GM21576 (cell line): ENCODE measurements at regions not wholly inside any gene's neighbourhood (a gene's known extent, or its start where the extent isn't known, plus 50 kb on each side); places are given as distances from the start of the nearest gene placed in this dataset.
"Not testable (repeated sequence)": the region's sequence is repeated elsewhere in the genome, so short reads cannot be mapped to it uniquely, and the experiment has no call there.

Experiments used
- ATAC-seq: cut with Tn5 transposase; IDR thresholded peaks from one replicate; pipeline ENCODE4 v1.9.1; 2021; ENCODE audit warnings: mild to moderate bottlenecking, moderate library complexity; ENCODE audit not compliant: unreplicated experiment

DNA sequence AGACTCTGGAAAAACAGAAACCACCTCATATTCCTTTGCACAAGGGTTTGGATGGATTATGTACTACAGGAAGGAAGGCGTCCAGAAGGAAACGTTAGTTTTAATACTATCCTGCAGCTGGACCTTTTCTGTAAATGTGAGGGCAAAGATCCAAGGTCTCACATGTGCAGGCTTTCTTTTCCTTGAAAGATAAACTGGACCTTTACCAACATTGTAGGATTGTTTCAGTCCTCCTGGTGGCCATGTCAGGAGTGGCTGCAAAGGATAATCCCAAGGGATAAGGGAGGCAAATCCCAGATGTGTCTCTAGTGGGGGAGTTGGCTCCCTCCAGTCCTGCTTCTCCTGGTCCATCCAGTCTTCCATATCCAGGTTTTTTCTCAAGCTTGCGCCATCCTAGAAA is 397.5 kb downstream of the HTR1A start:
- no peak for ATAC-seq

DNA sequence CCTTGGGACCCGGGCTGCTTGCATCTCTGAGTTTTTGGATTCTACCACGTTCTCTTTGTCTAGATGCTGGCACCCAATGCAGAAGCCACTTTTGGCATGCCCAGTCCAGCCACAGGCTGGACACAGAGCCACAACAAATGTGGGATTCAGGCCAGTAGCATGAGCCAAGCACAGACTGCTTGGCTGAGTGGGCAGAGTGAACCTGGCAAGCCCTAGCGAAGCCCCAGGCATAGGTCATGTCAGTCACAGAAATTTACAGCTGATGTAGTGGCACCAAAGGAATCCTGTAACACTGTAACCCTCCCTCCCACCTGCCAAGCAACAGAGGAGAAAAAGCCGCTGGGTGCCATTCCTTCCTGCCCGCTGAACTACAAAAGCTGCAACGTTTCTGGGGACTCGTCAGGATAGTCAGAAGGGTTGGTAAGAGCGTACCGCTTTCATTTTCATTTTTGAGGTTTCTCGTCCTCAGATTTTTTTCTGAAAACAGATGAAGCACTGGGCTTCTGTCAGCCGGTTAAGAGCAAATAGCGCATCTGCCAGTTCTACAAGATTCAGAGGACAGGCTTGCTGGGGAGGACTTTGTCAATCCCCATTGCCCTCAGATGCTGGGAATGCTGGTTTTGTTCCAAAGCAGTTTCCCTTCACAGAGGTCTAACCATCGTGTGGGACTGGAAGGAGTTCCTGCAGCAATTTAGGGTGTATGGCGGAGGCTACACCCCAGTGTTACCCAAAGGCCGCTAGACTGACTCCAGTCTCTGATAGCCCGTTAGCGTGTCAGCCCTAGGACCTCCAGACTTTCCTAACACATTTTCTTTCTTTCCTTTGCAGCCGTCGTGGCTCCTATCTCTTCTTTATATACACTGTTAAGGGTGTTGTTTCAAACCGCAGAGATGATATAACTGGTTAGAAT is 399.0 kb downstream of the HTR1A start:
- ATAC-seq = no peak

DNA sequence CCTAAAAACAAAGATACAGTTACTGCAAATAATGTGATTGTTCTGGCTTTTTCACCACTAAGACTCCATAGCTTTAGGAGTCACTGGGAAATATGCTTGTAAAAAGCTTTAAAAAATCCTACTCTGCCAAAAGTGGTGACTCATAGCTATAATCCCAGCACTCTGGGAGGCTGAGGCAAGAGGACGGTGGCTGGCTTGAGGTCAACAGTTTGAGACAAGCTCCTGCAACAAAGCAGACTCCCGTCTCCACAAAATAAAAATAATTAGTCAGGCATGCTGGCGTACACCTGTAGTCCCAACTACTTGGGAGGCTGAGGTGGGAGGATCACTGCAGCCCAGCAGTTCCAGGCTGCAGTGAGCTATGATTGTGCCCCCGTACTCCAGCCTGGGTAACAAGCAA is 406.4 kb downstream of the HTR1A start:
- no peak for ATAC-seq

DNA sequence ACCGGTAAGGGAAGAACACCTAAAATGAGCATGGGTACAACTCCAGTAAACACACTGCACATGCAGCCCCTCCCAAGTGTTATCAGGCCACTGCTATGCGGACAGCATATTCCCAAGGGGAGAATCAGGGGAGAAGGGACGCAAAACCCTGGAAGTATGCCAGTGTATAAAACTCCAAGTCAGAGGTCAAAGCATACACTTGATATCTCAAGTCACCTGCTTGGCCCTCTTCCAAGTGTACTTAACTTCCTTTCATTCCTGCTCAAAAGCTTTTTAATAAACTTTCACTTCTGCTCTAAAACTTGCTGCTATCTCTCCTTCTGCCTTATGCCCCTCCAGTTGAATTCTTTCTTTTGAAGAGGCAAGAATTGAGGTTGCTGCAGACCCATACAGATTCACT is 408.1 kb downstream of the HTR1A start:
- no peak for ATAC-seq

DNA sequence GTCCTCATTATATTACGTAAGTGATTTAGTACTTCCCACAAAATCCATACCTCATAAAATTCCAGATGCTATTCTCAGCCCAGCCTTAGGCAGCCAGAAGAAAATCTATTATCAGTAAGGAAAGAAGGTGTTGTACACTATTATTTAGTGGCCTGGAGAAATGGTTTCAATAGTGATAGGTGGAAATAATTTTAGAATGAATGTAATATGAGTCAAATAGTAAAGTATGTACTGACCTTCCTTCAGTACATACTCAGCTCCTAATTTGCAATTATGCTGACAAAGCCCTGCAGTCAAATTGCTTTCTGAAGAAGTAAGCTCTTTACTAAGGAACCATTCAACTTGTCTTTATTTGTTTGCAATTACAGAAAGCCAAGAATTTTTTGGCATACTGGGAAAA is 409.2 kb downstream of the HTR1A start:
- ATAC-seq = no peak

DNA sequence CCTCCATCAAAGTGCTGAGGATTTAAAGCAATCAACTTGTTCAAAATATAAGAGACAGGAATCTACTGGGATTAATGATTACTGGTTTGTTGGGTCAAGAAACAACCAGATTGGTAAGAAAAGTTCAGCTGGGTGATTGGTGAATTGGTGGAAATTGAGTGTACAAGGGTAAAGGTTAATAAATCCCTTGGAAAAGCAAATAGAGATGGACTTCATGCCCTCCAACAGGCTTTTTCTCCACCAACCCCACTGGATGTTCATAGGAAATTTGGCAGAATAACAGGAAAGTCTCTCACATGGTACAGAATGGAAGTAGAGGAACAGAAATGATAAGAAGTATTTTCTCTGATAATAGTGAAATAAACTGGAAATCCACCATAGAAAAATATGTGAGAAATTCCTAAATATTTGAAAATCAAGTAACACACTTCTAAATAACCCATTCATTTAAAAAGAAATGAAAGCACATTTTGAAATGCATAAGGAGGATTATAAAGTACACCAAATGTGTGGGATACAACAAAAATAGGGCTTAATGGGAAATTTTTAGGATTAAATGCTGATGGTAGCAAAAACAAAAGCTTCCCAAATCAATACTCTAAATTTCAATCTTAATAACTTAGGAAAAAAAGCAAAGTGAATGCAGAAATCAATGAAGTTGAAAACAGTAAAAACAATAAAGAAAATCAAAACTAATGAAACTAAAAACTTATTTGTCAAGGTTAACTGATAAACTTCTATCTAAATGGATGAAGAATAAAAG is 426.2 kb downstream of the HTR1A start:
- ATAC-seq = no peak

DNA sequence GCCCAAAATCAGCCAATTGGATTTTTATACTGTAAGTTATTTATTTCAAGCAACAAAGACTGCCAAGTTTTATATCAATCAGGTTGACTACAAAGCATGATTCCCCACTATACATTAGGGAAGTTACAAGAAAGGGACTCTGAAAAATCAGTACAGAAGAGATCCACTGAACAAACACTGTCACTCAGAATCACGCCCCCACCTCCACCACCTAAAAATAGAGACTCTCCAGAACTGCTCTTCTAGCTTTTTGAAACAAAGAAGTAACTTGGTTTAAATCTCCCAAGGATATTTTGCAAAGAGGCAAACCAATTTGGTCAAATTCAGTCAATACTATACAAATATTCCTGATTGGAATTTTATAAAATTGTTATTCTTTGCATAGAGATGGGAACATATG is 438.0 kb downstream of the HTR1A start:
- ATAC-seq = no peak

DNA sequence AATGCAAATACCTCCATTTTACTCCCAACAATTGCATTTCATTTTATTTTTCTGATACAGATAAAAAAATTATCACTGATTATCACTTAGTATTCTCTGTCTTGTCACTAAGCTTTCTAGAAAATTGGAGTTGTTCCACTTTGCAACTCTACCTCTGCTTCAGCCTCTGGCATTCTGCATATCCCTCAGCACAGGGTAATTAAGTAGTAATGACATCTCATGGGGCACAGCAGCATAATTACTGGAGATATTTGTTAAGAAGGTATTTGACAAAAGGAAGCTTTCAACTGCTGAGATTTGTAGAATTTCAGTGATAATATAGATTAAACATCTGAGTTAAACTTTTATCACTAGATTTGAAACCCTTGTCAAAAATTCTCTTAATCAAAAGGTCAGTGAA is 446.2 kb downstream of the HTR1A start:
- ATAC-seq = no peak

DNA sequence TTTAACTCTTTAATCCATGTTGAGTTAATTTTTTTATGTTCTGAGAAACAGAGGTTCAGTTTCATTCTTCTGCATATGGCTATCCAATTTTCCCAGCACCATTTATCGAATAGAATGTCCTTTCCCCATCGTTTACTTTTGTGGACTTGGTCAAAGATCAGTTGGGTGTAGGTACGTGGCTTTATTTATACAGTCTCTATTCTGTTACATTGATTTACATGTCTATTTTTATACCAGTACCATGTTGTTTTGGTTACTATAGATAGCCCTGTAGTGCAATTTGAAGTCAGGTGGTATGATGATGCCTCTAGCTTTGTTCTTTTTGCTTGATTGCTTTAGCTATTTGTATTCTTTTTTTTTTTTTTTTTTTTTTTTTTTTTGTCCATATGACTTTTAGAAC is 462.0 kb downstream of the HTR1A start:
- ATAC-seq = no peak

DNA sequence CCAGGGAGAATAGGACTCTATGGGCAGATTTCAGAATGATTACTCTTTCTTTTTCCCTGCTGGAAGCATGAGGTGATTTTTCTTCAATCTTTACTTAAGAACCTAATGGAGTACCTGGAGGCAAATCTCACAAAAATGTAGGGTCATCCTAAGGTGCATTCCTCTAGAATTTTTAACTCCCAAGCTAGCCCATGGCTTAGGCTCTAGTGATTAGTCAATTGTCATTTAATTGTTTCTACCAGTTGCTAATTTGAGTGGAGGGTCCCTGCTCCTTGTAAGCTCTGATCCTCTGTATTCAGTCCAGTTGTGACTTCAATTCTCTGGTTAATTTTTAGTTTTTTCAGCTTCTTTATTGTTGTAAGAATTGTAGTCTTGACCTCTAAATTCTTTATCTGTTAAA is 467.0 kb downstream of the HTR1A start:
- no peak for ATAC-seq

DNA sequence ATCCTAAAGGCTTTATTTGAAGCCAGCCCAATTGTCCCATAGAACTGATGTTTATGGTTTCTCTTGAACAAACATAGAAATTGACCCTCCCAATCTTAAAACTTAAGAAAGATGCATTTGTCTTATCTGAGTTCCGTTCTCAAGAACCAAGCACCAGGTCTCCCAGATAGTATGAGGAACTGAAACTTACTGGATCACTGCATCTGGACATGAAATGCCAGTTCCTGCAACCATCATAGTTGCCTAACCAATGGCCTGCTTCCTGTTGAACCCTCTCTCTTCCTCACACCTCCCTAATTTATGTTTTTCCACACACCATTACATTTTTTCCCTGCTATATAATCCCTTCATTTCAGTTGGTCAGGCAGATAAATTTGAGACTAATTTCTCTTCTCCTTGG is 478.9 kb downstream of the HTR1A start:
- ATAC-seq = no peak

DNA sequence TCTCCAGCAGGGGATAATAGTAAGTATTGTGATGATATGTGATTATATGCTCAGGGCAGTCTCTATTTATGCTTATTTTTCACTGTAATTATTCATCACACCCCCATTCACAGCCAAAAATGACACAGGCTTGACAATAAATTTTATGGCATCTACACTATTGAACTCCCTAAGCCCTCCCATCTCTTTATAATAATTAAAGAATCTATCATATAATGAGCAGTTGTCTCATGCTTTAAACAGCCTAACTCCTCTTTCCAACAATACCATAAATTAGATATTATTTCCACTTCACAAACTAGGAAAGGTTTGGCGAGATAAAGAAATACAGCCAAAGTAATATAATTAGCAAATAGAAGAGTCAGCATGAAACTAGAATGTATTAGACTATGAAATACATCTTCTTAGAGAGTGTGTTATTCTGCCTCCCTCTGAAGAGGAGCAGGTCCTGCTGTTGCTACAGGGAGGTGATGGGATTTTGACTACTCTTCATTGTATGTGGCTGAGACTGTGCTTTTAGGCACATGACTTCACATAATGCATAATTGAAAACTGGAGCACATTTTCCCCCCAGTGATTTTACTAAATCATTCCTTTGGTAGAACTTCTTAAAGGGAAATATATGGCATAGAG is 488.8 kb downstream of the HTR1A start:
- no peak for ATAC-seq

DNA sequence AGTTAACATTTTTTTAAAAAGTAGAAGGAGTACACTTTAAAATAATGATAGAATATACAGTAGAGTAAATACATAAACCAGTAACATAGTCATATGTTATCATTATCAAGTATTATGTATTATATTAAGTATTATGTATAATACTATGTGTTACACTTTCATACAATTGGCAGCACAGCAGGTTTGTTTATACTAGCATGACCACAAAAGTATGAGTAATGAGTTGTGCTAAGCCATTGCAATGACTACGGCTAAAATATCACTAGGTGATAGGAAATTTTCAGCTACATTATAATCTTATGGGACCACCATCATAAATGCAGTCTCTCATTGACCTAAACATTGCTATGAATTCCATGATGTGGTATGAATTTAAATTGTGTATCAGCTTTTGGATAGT is 506.0 kb downstream of the HTR1A start:
- no peak for ATAC-seq

DNA sequence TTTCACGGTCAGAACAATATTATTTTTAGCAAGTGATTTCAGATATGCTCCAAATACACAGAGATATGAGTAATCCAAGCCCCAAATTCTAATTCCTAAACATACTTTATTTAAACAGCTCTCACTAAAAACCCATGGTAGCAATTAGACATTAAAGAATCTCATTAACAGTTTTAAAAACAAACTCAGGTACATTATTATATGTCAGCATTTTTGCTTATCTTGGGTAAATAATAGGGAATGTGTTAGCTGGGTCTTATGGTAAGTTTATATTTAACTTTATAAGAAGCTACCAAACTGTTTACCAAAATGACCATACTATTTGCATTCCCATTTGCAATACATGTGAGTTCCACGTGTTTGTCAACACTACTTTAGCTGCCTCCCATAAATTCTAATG is 511.1 kb downstream of the HTR1A start:
- ATAC-seq = no peak

DNA sequence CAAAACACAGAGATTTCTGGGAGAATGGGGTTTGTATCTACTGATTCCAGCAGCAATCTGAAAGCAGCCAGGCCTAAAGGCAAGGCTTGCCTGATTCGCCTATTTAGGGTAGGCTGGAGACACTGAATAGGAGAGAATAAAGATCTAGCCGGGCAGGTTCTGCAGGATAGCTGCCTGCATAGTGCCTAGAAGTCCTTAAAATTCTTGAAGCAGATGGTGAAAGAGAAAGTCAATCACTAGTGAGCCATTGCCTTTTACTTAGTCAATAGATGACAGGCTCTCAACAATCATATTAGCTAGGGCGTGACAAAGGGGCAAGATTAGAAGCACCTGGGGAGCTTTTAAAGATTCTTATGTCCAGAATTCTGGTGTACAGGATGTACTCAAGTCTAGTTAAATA is 522.7 kb downstream of the HTR1A start:
- ATAC-seq = no peak

DNA sequence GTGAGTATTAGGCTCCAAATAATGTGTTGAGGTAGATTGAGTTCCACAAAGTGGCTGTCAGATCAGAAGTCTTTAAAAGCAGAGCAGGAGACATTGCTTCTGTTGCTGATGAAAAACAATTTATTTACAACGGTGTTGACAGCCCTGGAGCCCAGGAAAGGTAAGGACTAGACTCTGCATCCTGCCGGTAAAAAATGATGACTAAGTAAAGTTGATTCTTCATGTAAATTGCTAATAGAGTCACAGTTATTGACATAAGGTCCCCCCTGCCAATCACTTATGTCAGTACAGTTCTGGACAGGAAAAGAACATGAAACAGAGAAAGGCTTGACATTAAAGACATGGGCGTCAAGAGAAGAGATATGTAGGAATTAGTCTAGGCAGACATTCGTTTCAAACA is 552.5 kb downstream of the HTR1A start:
- no peak for ATAC-seq

DNA sequence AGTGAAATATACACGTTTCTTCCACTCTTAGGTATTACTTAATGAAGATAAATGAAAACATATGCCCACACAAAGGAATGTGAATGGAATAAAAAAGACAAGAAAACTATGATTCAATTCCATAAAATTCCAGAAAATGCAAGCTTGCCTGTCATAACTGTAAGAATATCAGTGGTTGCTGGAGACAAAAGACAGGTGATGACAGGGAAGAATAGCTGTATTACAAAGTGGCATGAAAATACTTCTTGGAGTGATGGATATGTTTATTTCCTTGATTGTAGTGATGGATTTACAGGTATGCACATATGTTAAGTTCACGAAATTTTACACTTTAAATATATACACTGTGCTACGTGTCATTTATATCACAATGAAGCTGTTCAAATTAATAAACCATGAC is 553.3 kb downstream of the HTR1A start:
- ATAC-seq = no peak

DNA sequence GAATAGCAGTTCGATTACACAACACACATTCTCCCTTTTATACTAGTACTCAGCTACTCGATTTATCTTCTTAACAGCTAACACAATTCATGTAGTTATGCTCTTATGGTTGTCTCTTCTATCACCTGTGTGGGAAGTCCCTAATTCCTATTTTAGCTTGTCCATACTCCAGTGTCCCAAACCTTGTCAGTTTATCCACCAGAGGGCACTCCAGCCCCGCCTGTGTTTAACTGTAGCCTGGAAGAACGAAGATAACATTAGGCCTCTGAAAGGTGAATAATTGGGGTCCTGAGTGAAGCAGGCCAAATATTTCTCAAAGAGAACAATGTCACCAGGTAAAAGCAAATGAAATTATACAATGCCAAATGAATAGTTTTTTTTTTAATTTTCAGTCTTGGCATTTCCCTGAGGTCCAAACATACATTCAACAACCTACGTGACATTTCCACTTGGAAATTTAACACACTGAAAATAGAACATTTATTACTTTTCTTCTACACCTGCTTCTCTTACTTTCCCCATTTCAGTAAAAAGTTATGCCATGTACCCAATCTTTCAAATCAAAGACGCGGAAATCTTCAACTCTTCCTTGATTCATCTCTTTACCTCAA is 560.7 kb downstream of the HTR1A start:
- ATAC-seq = peak; percentile 88

DNA sequence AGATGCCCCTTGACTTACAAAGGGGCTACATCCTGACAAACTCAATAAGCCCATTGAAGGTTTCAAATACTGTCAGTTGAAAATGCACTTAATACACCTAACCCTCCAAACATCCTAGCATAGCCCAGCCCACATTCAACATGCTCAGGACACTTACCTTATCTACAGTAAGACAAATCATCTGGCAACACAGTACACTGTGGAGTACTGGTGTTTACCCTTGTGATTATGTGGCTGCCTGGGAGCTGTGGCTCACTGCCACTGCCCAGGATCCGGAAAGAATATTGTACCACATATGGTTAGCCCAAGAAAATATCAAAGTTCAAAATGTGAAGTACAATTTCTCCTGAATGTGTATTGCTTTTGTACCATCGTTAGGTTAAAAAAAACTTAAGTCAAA is 562.2 kb downstream of the HTR1A start:
- no peak for ATAC-seq

DNA sequence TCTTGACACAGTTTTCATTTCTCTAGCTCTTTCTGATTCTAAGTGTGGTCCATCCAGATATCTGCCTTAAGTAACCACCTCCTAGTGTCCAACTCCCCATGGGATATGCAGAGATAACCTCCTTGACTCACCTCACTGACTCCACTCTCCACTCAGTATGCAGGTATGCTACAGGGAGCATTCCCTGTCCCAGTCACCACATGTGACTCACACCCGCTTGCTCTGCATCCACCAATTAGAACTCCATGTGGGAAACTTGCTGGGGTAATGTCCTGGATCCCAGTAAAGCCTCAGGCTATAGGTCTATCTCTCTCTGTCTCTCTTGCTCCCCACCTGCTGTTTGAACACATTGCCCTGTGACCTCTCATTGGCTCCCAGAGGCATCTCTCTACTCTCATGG is 563.9 kb downstream of the HTR1A start:
- ATAC-seq = no peak

DNA sequence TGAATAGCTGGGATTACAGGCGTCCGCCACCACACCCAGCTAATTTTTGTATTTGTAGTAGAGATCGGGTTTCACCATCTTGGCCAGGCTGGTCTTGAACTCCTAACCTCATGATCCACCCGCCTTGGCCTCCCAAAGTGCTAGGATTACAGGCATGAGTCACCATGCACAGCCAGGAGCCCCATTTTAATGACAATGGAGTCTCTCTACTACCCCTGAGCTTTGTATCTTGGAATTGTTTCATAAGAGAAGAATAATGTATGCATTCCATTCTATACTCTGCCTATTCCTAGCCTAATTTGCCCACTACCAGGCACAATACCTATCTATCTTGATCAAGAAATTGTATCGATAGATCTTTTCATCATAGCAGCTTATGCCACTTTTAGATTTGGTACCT is 574.1 kb downstream of the HTR1A start:
- not testable (repeated sequence) for ATAC-seq
